Esophagus muscularis mucosa (tissue), 4 donors: ENCODE measurements at regions not wholly inside any gene's neighbourhood (a gene's known extent, or its start where the extent isn't known, plus 50 kb on each side); places are given as distances from the start of the nearest gene placed in this dataset.
A peak's percentile ranks its signal among the peaks of the same experiment; 100 is the strongest.
"Not testable (repeated sequence)": the region's sequence is repeated elsewhere in the genome, so short reads cannot be mapped to it uniquely, and the experiment has no call there.

Experiments
- DNase-seq: peaks from one replicate; pipeline ENCODE4 v3.0.0-alpha.2; 2017; ENCODE audit errors: extremely low spot score
- H3K27ac ChIP-seq, 4 donors: fragments of 200-600 bp; sonication (generic); replicated peaks in 1 of 4; 1 replicate in 3 of 4; 2 replicates in 1 of 4; pipeline ENCODE4 v1.5.1; 2016 to 2019; ENCODE audit warnings: mild to moderate bottlenecking in 1 of 4
- H3K27me3 ChIP-seq, 4 donors: fragments of 200-600 bp; sonication (generic); one replicate each; pipeline versions ENCODE4 v1.5.1 to v1.6.0; 2016 to 2019
- H3K36me3 ChIP-seq, 4 donors: fragments of 200-600 bp; sonication (generic); one replicate each; pipeline ENCODE4 v1.5.1; 2016 to 2019
- H3K4me1 ChIP-seq, 4 donors: fragments of 200-600 bp; sonication (generic); one replicate each; pipeline ENCODE4 v1.5.1; 2016 to 2019
- H3K4me3 ChIP-seq, 4 donors: fragments of 200-600 bp; sonication (generic); 1 replicate in 2 of 4; 2 replicates in 2 of 4; pipeline ENCODE4 v1.5.1; 2016 to 2019; ENCODE audit warnings: mild to moderate bottlenecking in 4 of 4, moderate library complexity in 1 of 4
- H3K9me3 ChIP-seq, 4 donors: fragments of 200-600 bp; sonication (generic); 1 replicate in 3 of 4; 2 replicates in 1 of 4; pipeline ENCODE4 v1.5.1; 2016 to 2019
- EP300 ChIP-seq: sonication (generic); formaldehyde crosslinking; IDR thresholded peaks from one replicate; pipeline ENCODE4 v1.6.1; 2017; ENCODE audit warnings: antibody characterized with exemption
- POLR2A ChIP-seq: fragments of 450-650 bp; IDR thresholded peaks from one replicate; pipeline ENCODE4 v1.6.1; 2017; ENCODE audit warnings: antibody characterized with exemption, moderate library complexity, mild to moderate bottlenecking, low read depth
- POLR2AphosphoS5 ChIP-seq, 2 donors: sonication (generic); formaldehyde crosslinking; IDR thresholded peaks; one replicate each; pipeline ENCODE4 v1.6.1; 2017; ENCODE audit warnings: antibody characterized with exemption in 2 of 2
- WGBS: methylation state at CpG from one replicate; pipeline ENCODE4 v1.1.5; 2018; 5-methylcytosine and 5-hydroxymethylcytosine counted together
- intact Hi-C: fragments of 100-400 bp; cut with DNase I; formaldehyde crosslinking; loops from one replicate; pipeline ENCODE4 v1.15.1; 2023
- TF ChIP-seq, protein P1 (sequence below), 3 experiments: fragments of 200-600 bp in 2 of 3; fragments of 450-650 bp in 1 of 3; sonication (generic) in 2 of 3; IDR thresholded peaks; one replicate each; pipeline ENCODE4 v1.5.1; 2017 to 2019; ENCODE audit warnings: antibody characterized with exemption in 3 of 3, mild to moderate bottlenecking in 2 of 3, moderate library complexity in 1 of 3

DNA sequence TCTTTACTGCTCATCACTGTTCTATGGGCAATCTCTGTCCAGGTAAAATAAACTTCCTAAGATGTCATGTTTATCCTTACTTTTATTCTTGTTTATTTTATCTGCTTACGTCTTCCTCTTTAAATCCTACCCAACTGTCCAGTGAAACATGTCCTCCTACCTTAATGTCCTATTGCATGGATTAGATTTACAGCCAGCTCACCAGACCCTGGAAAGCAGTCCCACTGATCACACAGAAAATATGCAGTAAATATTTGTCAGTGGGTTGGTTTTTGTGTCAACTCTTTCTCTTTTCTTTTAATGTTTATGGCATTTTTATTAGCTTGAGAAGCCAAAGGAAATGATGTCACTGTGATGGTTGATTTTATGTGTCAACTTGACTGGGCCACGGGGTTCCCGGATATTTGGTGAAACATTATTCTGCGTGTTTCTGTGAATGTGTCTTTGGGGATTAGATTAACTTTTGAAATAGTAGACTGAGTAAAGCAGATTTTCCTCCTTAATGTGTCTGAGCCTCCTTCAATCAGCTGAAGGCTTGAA is 258.3 kb downstream of the SRGAP2C start:
- H3K36me3 ChIP-seq = no peaks in the 10 kb centered on the region
- TF ChIP-seq, protein P1, sequence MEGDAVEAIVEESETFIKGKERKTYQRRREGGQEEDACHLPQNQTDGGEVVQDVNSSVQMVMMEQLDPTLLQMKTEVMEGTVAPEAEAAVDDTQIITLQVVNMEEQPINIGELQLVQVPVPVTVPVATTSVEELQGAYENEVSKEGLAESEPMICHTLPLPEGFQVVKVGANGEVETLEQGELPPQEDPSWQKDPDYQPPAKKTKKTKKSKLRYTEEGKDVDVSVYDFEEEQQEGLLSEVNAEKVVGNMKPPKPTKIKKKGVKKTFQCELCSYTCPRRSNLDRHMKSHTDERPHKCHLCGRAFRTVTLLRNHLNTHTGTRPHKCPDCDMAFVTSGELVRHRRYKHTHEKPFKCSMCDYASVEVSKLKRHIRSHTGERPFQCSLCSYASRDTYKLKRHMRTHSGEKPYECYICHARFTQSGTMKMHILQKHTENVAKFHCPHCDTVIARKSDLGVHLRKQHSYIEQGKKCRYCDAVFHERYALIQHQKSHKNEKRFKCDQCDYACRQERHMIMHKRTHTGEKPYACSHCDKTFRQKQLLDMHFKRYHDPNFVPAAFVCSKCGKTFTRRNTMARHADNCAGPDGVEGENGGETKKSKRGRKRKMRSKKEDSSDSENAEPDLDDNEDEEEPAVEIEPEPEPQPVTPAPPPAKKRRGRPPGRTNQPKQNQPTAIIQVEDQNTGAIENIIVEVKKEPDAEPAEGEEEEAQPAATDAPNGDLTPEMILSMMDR (IDR thresholded peaks at IDR 0.05) = no peak
- no peak for TF ChIP-seq POLR2AphosphoS5 (IDR thresholded peaks at IDR 0.05)
- TF ChIP-seq EP300 = no peak
- TF ChIP-seq POLR2A = no peak
- H3K4me1 ChIP-seq = no peaks in the 10 kb centered on the region
- H3K27ac ChIP-seq = no peak overlapping the region
- H3K27me3 ChIP-seq = no peaks in the 10 kb centered on the region
- intact Hi-C loops = no loop called here
- DNase-seq = no peak
- H3K4me3 ChIP-seq = no peak overlapping the region
- 79% methylated on average over 4 of the region's 4 CpGs for WGBS
- peaks cover 0 to 3% (median 0%) of the 10 kb centered on the region in 4 donors for H3K9me3 ChIP-seq

DNA sequence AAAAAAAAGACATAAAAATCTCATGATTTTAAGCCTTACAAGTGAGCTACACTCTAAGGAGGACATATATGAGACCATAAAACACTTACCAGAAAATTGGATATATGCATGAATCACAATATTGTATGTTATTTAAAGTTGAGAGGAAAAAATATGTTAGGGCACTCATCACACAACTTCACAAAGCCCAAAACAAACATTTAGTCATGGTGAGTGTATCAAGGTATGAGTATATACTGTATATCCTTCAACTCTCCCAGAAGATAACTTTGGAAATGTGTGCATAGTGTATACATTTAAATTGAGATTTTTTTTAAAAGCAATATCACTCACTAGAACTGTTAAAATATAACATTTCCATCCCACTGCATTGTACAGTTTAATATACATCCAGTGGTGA is 259.3 kb downstream of the SRGAP2C start:
- Histone ChIP-seq H3K9me3 (peaks cover 0 to 3% (median 0%) of the 10 kb centered on the region in 4 donors), H3K4me3 (no peak overlapping the region), H3K27me3 (no peaks in the 10 kb centered on the region), H3K4me1 (no peaks in the 10 kb centered on the region), H3K36me3 (no peaks in the 10 kb centered on the region), H3K27ac (no peak overlapping the region)
- DNase-seq = no peak
- TF ChIP-seq POLR2A = no peak
- no peak for TF ChIP-seq POLR2AphosphoS5 (IDR thresholded peaks at IDR 0.05)
- TF ChIP-seq, protein P1 (IDR thresholded peaks at IDR 0.05) = no peak
- no peak for TF ChIP-seq EP300
- intact Hi-C loops = no loop called here

DNA sequence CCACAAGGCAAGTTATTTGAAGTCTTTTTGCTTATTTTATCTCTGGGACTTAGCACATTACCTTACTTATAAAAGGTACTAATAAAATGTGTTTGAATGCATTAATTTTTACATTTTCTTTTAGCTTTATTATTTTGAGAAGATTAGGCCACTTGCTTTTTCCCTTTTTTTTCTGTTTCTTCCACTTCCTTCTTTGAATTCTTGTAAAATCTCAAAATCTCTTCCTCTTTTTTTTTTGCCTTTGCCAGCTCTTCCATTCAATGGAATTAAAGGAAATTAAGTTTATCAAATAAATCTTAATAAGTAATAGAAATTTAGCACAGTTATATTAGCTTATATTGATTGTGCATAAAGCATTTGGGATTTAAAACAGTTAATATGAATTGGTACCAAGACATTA is 260.9 kb downstream of the SRGAP2C start:
- H3K27ac ChIP-seq = no peak overlapping the region
- H3K4me3 ChIP-seq = no peak overlapping the region
- no peaks in the 10 kb centered on the region for H3K9me3 ChIP-seq
- intact Hi-C loops = no loop called here
- no peaks in the 10 kb centered on the region for H3K27me3 ChIP-seq
- no peaks in the 10 kb centered on the region for H3K36me3 ChIP-seq
- H3K4me1 ChIP-seq = no peaks in the 10 kb centered on the region
- TF ChIP-seq POLR2A = no peak
- TF ChIP-seq EP300 = no peak
- TF ChIP-seq POLR2AphosphoS5 (IDR thresholded peaks at IDR 0.05) = no peak
- TF ChIP-seq, protein P1 (IDR thresholded peaks at IDR 0.05) = no peak
- DNase-seq = no peak

DNA sequence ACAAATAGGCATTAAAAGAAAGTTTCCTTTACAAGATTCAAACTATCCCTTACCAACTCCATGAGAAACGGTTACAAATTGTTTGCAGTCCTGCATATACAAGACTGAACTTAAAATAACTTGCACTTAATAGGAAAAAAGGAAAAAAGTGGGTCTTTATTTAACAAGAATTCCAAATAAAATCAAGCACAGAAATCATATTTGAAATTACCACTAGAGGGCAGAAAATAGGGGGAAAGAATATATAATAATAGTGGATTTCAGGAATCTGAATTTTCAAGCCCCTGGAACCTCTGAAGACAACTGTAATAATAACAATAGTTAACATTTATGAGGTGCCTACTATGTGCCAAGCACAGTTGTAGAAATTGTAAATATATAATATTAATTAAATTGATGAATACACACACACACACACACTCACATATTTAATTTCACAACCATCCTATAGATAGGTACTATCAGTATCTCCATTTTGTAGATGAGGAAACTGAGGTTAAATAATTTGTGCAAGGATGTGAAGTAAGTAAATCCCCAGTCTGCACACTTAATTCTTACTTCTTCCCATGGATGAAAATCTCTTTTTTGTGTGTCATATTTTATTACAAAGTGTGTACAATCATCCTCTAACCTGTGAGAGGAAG is 262.6 kb downstream of the SRGAP2C start:
- H3K27me3 ChIP-seq, DNase-seq, H3K36me3 ChIP-seq, H3K27ac ChIP-seq, H3K4me1 ChIP-seq, H3K4me3 ChIP-seq, H3K9me3 ChIP-seq, intact Hi-C loops: not testable (repeated sequence)
- WGBS = 11% methylated on average over 1 of the region's 1 CpG
- TF ChIP-seq, protein P1 (IDR thresholded peaks at IDR 0.05) = peak in 2 of 3 experiments; percentile 45 to 55

DNA sequence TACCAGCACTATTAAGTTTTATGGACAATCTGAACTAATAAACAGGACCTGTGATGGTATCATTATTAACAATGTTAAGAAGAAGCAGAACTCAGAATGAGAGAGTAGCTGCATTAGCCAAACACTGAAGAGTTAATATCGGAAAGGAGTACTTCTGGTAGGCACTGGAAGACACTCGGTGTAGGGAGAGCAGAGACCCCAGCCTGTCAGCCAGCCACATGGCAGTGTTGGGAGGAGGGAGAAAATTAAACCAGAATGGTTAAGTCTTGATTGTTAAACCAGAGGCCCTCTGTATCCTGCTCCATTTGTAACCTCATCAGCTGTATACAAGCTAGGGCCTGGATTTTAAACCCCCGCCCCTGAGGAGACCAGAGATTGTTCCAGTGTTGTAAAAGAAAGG is 263.3 kb downstream of the SRGAP2C start:
- H3K4me1 ChIP-seq, H3K9me3 ChIP-seq, H3K27me3 ChIP-seq, DNase-seq, H3K36me3 ChIP-seq, H3K27ac ChIP-seq, H3K4me3 ChIP-seq, intact Hi-C loops: not testable (repeated sequence)
- WGBS = 76% methylated on average over 3 of the region's 3 CpGs
